WERI-Rb-1 (cell line): ENCODE measurements at regions not wholly inside any gene's neighbourhood (a gene's known extent, or its start where the extent isn't known, plus 50 kb on each side); places are given as distances from the start of the nearest gene placed in this dataset.

Experiments
- DNase-seq: peaks from one replicate; pipeline ENCODE4 v3.0.0-alpha.2; 2020
- H3K27ac ChIP-seq: fragments of 250-450 bp; sonication (Bioruptor Pico); 2 replicates; pipeline ENCODE4 v1.5.1; 2020; ENCODE audit warnings: mild to moderate bottlenecking, moderate library complexity
- H3K27me3 ChIP-seq: fragments of 250-450 bp; sonication (Bioruptor Pico); 2 replicates; pipeline ENCODE4 v1.5.1; 2021; ENCODE audit warnings: mild to moderate bottlenecking, low read depth, moderate library complexity; ENCODE audit not compliant: insufficient read depth, severe bottlenecking
- H3K36me3 ChIP-seq: fragments of 250-450 bp; sonication (Bioruptor Pico); 2 replicates; pipeline ENCODE4 v1.5.1; 2020; ENCODE audit warnings: mild to moderate bottlenecking, moderate library complexity
- H3K4me3 ChIP-seq: 2 replicates; pipeline ENCODE4 v1.5.1; 2011; ENCODE audit warnings: low read depth, mild to moderate bottlenecking, control low read depth, low read length
- H3K9me3 ChIP-seq: fragments of 250-450 bp; sonication (Bioruptor Pico); 2 replicates; pipeline ENCODE4 v1.5.1; 2021; ENCODE audit warnings: mild to moderate bottlenecking, moderate library complexity; ENCODE audit not compliant: severe bottlenecking
- TF ChIP-seq, protein P1 (sequence below): IDR thresholded peaks from 2 replicates; pipeline ENCODE4 v1.5.1; 2011; ENCODE audit warnings: low read depth, mild to moderate bottlenecking, control low read depth, inconsistent platforms, low read length

DNA sequence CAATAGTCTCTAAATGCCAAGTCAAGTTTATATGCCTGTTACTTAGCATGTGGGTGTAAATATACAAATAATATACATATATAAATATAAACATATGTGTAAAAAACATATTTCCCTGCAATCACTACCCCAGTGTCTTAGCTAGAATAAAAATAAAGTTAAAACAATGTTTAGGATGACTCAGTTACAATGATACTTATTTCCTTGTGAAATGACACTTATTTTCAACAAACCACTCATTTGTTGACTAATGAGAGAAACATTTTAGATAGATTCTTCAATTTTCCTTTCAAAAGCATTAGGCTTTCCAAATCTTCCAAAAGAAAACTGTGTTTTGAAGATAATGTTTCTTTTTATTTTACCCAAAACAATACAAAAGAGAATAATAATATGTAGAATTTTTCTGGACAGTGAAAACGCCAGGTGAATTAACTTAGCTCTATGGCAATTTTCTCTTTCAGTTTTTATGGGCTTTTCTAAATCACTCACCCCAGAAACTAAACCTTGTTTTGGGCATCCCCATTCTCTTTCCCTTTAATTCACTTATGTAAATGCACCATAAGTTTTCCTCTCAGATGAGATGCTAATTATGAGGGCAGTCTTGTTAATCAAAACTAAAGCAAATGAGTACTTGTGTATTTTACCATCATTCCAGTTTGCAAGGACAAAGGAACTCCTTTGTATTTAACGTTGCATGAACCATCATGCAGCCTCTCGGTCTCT, 465.9 kb downstream of the BCAT1 start:
- TF ChIP-seq, protein P1, sequence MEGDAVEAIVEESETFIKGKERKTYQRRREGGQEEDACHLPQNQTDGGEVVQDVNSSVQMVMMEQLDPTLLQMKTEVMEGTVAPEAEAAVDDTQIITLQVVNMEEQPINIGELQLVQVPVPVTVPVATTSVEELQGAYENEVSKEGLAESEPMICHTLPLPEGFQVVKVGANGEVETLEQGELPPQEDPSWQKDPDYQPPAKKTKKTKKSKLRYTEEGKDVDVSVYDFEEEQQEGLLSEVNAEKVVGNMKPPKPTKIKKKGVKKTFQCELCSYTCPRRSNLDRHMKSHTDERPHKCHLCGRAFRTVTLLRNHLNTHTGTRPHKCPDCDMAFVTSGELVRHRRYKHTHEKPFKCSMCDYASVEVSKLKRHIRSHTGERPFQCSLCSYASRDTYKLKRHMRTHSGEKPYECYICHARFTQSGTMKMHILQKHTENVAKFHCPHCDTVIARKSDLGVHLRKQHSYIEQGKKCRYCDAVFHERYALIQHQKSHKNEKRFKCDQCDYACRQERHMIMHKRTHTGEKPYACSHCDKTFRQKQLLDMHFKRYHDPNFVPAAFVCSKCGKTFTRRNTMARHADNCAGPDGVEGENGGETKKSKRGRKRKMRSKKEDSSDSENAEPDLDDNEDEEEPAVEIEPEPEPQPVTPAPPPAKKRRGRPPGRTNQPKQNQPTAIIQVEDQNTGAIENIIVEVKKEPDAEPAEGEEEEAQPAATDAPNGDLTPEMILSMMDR, result no peak
- no peaks in the 10 kb centered on the region for H3K36me3 ChIP-seq
- no peak overlapping the region for H3K4me3 ChIP-seq
- no peak overlapping the region for H3K27ac ChIP-seq
- no peaks in the 10 kb centered on the region for H3K27me3 ChIP-seq
- no peak for DNase-seq
- no peaks in the 10 kb centered on the region for H3K9me3 ChIP-seq

DNA sequence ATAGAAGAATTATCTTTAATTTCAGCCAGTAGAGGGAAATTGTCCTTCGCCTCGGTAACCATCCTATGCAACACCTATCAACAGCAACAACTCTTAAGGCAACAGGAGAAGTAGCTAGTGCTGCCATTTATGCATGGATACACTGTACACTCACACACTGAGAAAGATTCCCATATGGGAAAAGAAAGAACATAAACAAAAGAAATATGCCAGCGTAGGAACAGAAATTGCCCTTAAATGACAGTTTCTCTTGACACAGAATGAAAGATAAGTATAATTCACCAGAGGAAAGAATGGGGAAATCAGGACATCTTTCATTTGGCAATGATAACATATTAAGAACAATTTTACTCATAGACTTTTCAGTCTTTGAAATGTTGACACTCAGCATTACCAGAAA, 466.9 kb downstream of the BCAT1 start:
- DNase-seq, result no peak
- Histone ChIP-seq H3K27me3 (no peaks in the 10 kb centered on the region), H3K27ac (no peak overlapping the region), H3K4me3 (no peak overlapping the region), H3K9me3 (no peaks in the 10 kb centered on the region), H3K36me3 (no peaks in the 10 kb centered on the region)
- TF ChIP-seq, protein P1, result no peak

DNA sequence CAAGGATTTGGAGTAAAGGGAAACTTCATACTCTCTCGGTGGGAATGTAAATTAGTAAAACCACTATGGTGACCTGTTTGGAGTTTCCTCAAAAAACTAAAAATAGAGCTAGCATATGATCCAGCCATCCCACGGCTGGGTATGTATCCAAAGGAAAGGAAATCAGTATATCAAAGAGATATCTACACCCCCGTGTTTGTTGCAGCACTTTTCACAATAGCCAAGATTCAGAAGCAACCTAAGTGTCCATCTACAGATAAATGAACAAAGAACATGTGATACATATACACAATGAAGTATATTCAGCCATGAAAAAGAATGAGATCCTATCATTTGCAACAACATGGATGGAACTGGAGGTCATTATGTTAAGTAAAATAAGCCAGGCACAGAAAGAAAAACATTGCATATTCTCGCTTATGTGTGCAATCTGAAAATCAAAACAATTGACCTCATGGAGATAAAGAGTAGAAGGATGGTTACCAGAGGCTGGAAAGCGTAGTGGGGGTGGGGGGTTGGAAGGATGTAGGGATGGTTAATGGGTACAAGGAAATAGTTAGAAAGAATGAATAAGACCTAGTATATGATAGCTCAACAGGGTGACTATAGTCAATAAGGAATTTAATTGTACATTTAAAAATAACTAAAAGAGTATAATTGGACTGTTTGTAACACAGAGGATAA, 468.0 kb downstream of the BCAT1 start:
- H3K36me3 ChIP-seq, result no peaks in the 10 kb centered on the region
- no peaks in the 10 kb centered on the region for H3K9me3 ChIP-seq
- no peak overlapping the region for H3K4me3 ChIP-seq
- TF ChIP-seq, protein P1, result no peak
- no peak overlapping the region for H3K27ac ChIP-seq
- no peaks in the 10 kb centered on the region for H3K27me3 ChIP-seq
- DNase-seq, result no peak

DNA sequence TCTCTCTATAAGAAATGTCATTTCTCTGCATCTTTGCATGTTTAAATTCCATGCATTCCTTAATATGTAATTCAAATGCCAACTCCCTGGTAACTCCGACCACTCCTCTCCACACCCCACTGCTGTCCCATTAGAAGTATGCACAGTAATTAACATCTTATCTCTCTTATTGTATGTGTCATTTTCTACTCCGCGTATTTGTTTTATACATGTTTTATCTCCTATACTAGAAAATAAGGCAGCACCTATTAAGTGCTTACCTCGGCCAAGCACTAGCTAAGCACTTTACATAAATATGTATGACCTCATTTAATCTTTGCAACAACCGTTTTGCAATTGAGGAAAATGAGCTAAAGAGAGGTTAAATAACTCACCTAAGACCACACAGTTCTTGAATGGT, 469.8 kb downstream of the BCAT1 start:
- TF ChIP-seq, protein P1, result no peak
- no peaks in the 10 kb centered on the region for H3K36me3 ChIP-seq
- no peaks in the 10 kb centered on the region for H3K9me3 ChIP-seq
- no peak overlapping the region for H3K27ac ChIP-seq
- no peak for DNase-seq
- no peaks in the 10 kb centered on the region for H3K27me3 ChIP-seq
- H3K4me3 ChIP-seq, result no peak overlapping the region

DNA sequence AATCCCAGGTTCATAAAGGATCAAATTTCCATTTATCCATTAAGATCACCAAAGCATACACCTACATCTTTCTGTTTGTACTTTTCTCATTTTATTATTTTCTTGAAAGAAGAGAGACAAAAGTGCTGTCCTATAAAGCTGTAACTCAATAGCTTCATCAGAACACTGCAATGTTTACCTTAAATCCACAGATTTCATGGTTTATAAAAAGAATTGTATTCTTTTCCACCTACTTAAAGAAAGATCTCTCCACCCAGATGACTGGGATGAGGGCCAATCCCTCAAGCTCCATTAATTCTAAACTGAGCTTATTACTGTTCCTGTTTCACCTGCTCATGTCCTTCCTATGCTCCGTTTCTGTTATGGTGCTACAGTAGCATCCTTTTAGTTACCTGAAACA, 470.6 kb downstream of the BCAT1 start:
- DNase-seq, result no peak
- no peak overlapping the region for H3K27ac ChIP-seq
- no peaks in the 10 kb centered on the region for H3K9me3 ChIP-seq

More for the DNA sequence above, 470.6 kb downstream of the BCAT1 start:
- Histone ChIP-seq H3K36me3 (no peaks in the 10 kb centered on the region), H3K4me3 (no peak overlapping the region), H3K27me3 (no peaks in the 10 kb centered on the region)
- TF ChIP-seq, protein P1, result no peak
